Panc1 (cell line): ENCODE measurements at regions not wholly inside any gene's neighbourhood (a gene's known extent, or its start where the extent isn't known, plus 50 kb on each side); places are given as distances from the start of the nearest gene placed in this dataset.

Experiments used
- ATAC-seq: fragments of 200-7000 bp; cut with Tn5 transposase; 2 replicates; pipeline ENCODE4 v1.9.1; 2020; ENCODE audit warnings: mild to moderate bottlenecking, moderate library complexity
- BruUV-seq: library from RNA; stranded (reverse); fragments of 400-500 nt; replicated peaks from 2 replicates; lab custom pipeline; 2021; lab: Mats Ljungman, UMichigan
- CTCF ChIA-PET: fragments of 300-600 bp; sonication (Branson Sonifier 250); formaldehyde crosslinking; loops from one replicate; lab custom pipeline; 2022; ENCODE audit warnings: antibody characterized with exemption; lab: Charles Lee
- POLR2A ChIA-PET: fragments of 300-600 bp; sonication (Branson Sonifier 250); formaldehyde crosslinking; loops from one replicate; lab custom pipeline; 2022; ENCODE audit warnings: antibody characterized with exemption; lab: Charles Lee
- DNase-seq: peaks from one replicate; pipeline ENCODE4 v3.0.0-alpha.2; 2010; ENCODE audit warnings: low read depth, low spot score
- H3K27ac ChIP-seq: 2 replicates; pipeline ENCODE4 v1.5.1; 2011; ENCODE audit warnings: mild to moderate bottlenecking, low read length, inconsistent platforms
- H3K27me3 ChIP-seq: fragments of 200-500 bp; sonication (Bioruptor generic); 2 replicates; pipeline ENCODE4 v1.6.0; 2014; ENCODE audit warnings: low read length, inconsistent platforms; ENCODE audit not compliant: control insufficient read depth, insufficient read depth
- H3K36me3 ChIP-seq: fragments of 200-500 bp; sonication (Bioruptor generic); 2 replicates; pipeline ENCODE4 v1.5.1; 2014; ENCODE audit warnings: inconsistent platforms, mild to moderate bottlenecking, low read length, moderate library complexity; ENCODE audit not compliant: control insufficient read depth, insufficient read depth
- H3K4me1 ChIP-seq: 2 replicates; pipeline ENCODE4 v1.5.1; 2011; ENCODE audit warnings: inconsistent platforms, mild to moderate bottlenecking, low read length, moderate library complexity; ENCODE audit not compliant: control insufficient read depth, insufficient read depth
- H3K4me3 ChIP-seq, 2 experiments: 2 replicates each; pipeline ENCODE4 v1.5.1; 2011 to 2012; ENCODE audit warnings: low read depth in 2 of 2, low read length in 2 of 2, mild to moderate bottlenecking in 2 of 2, inconsistent platforms in 1 of 2, moderate library complexity in 1 of 2
- H3K9me3 ChIP-seq: fragments of 200-500 bp; sonication (Bioruptor generic); 2 replicates; pipeline ENCODE4 v1.5.1; 2014; ENCODE audit warnings: low read depth, mild to moderate bottlenecking, inconsistent platforms, low read length, moderate library complexity; ENCODE audit not compliant: control insufficient read depth, insufficient read depth
- CTCF ChIP-seq: fragments of 450-650 bp; IDR thresholded peaks from 2 replicates; pipeline ENCODE4 v1.5.1; 2017; ENCODE audit warnings: mild to moderate bottlenecking
- POLR2AphosphoS5 ChIP-seq: IDR thresholded peaks from 2 replicates; pipeline ENCODE4 v1.6.1; 2012; ENCODE audit warnings: mild to moderate bottlenecking, low read depth, low read length, moderate library complexity
- REST ChIP-seq, 2 experiments: IDR thresholded peaks; 2 replicates each; pipeline ENCODE4 v1.6.1; 2011 to 2012; ENCODE audit warnings: low read depth in 2 of 2, control low read depth in 1 of 2, low read length in 1 of 2, mild to moderate bottlenecking in 1 of 2, moderate library complexity in 1 of 2; ENCODE audit not compliant: insufficient read depth in 1 of 2
- SIN3A ChIP-seq: IDR thresholded peaks from 2 replicates; pipeline ENCODE4 v1.6.1; 2012; ENCODE audit warnings: low read depth, mild to moderate bottlenecking, low read length, moderate library complexity, borderline replicate concordance; ENCODE audit not compliant: insufficient read depth
- TCF7L2 ChIP-seq: IDR thresholded peaks from 2 replicates; pipeline ENCODE4 v1.6.1; 2011; ENCODE audit warnings: mild to moderate bottlenecking, low read depth, low read length, inconsistent platforms
- in situ Hi-C: cut with HindIII; loops from 2 replicates; pipeline ENCODE4 v1.10.0; 2016; ENCODE audit warnings: low sequenced_read_pairs, low pct_unique_long_range_greater_than_20kb
- intact Hi-C: fragments of 100-400 bp; cut with micrococcal nuclease; formaldehyde crosslinking; loops from one replicate; pipeline ENCODE4 v1.10.0; 2022; ENCODE audit not compliant: unreplicated experiment

- H3K36me3 ChIP-seq: no peaks in the 10 kb centered on the region
- H3K4me1 ChIP-seq: no peaks in the 10 kb centered on the region
- ChIA-PET POLR2A (no interaction called here), CTCF (no interaction called here)
- no peak for ATAC-seq
- H3K4me3 ChIP-seq: no peak overlapping the region
- in situ Hi-C loops (no loop called here), intact Hi-C loops (no loop called here)
- no peak for DNase-seq
- BruUV-seq: no TSS peak
- TF ChIP-seq CTCF: no peak
- no peak for TF ChIP-seq TCF7L2
- no peak for TF ChIP-seq POLR2AphosphoS5
- TF ChIP-seq REST (IDR thresholded peaks at IDR 0.05; ENCODE audit: insufficient read depth in 1 of 2, low read depth in 2 of 2, low read length in 1 of 2): no peak
- TF ChIP-seq SIN3A: no peak
- H3K27me3 ChIP-seq: no peaks in the 10 kb centered on the region
- no peak overlapping the region for H3K27ac ChIP-seq
- peaks cover 14% of the 10 kb centered on the region; the same call in 1 of the 2 replicates for H3K9me3 ChIP-seq
Measured at GRCh38 chr3:164470471-164470870, 607.8 kb downstream of the SI start.

- no peak overlapping the region for H3K4me3 ChIP-seq
- no TSS peak for BruUV-seq
- intact Hi-C loops (no loop called here), in situ Hi-C loops (no loop called here)
- ChIA-PET CTCF (no interaction called here), POLR2A (no interaction called here)
- no peak for ATAC-seq
- H3K27ac ChIP-seq: no peak overlapping the region
- H3K27me3 ChIP-seq: no peaks in the 10 kb centered on the region
- DNase-seq: no peak
- H3K4me1 ChIP-seq: no peaks in the 10 kb centered on the region
- TF ChIP-seq POLR2AphosphoS5 (no peak), TCF7L2 (no peak), SIN3A (no peak), REST (IDR thresholded peaks at IDR 0.05; ENCODE audit: insufficient read depth in 1 of 2, low read depth in 2 of 2, low read length in 1 of 2) (no peak), CTCF (no peak)
- no peaks in the 10 kb centered on the region for H3K36me3 ChIP-seq
- H3K9me3 ChIP-seq: peaks cover 14% of the 10 kb centered on the region; the same call in 1 of the 2 replicates
Measured at GRCh38 chr3:164468055-164468454, 610.2 kb downstream of the SI start.
